Stimulated activated CD4-positive, alpha-beta T cell treated with anti-CD3 and anti-CD28 coated beads, TNF-alpha, amount 100 ng/mL, for 24 hours (primary cell): ENCODE measurements at regions not wholly inside any gene's neighbourhood (a gene's known extent, or its start where the extent isn't known, plus 50 kb on each side); places are given as distances from the start of the nearest gene placed in this dataset.
"Not testable (repeated sequence)": the region's sequence is repeated elsewhere in the genome, so short reads cannot be mapped to it uniquely, and the experiment has no call there.

Experiments
- DNase-seq, 3 experiments: peaks; one replicate each; pipeline ENCODE4 v3.0.0-alpha.2; 2020; ENCODE audit warnings: low read depth in 3 of 3

GRCh38 chrX:125198546-125198945 is 121.1 kb upstream of the TEX13C start:
- DNase-seq: no peak

GRCh38 chrX:125202591-125203248 is 117.0 kb upstream of the TEX13C start:
- DNase-seq: peak in 1 of 3 experiments; percentile 1

- no peak for DNase-seq
Measured at GRCh38 chrX:125203365-125203736, 116.3 kb upstream of the TEX13C start.

- peak in 1 of 3 experiments; percentile 11 for DNase-seq
Measured at GRCh38 chrX:125203737-125204578, 115.7 kb upstream of the TEX13C start.

GRCh38 chrX:125204681-125205132 is 115.0 kb upstream of the TEX13C start:
- DNase-seq: no peak

GRCh38 chrX:125205133-125205917 is 114.3 kb upstream of the TEX13C start:
- peak in 1 of 3 experiments; percentile 23 for DNase-seq

- DNase-seq: no peak
Measured at GRCh38 chrX:125205918-125206665, 113.6 kb upstream of the TEX13C start.

- DNase-seq: no peak
Measured at GRCh38 chrX:125210146-125210545, 109.5 kb upstream of the TEX13C start.

- DNase-seq: no peak
Measured at GRCh38 chrX:125219852-125220251, 99.8 kb upstream of the TEX13C start.

GRCh38 chrX:125236955-125237354 is 82.7 kb upstream of the TEX13C start:
- no peak for DNase-seq

GRCh38 chrX:125248931-125249330 is 70.7 kb upstream of the TEX13C start:
- no peak for DNase-seq

- not testable (repeated sequence) for DNase-seq
Measured at GRCh38 chrX:125255759-125256158, 63.9 kb upstream of the TEX13C start.

GRCh38 chrX:125262836-125263235 is 56.8 kb upstream of the TEX13C start:
- DNase-seq: no peak

GRCh38 chrX:125266153-125266660 is 53.5 kb upstream of the TEX13C start:
- no peak for DNase-seq
